HG03025 (cell line): ENCODE measurements at regions not wholly inside any gene's neighbourhood (a gene's known extent, or its start where the extent isn't known, plus 50 kb on each side); places are given as distances from the start of the nearest gene placed in this dataset.

Experiments
- ATAC-seq: cut with Tn5 transposase; IDR thresholded peaks from one replicate; pipeline ENCODE4 v1.9.1; 2021; ENCODE audit warnings: mild to moderate bottlenecking, moderate library complexity; ENCODE audit not compliant: unreplicated experiment, low FRiP score

DNA sequence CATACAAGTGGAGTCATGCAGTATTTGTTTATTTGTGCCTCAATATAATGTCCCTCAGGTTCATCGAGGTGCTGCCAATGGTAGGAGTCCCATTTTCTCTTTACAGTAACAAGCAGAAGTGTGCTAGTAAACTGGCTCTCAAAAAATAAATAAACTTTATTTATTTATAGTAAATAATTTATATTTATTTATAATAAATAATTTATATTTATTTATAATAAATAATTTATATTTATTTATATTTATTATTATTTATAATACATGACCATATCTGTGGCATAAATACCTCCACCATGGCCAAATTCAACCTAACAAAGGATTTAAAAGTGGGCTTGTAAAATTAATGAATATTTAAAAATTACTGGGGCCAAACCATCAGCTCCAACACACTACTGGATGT, 464.9 kb upstream of the NWD2 start:
- no peak for ATAC-seq

GRCh38 chr4:36785973-36786372, 458.6 kb upstream of the NWD2 start:
- no peak for ATAC-seq

- ATAC-seq: no peak
These were observed 458.0 kb upstream of the NWD2 start for GRCh38 chr4:36786519-36786918.

DNA sequence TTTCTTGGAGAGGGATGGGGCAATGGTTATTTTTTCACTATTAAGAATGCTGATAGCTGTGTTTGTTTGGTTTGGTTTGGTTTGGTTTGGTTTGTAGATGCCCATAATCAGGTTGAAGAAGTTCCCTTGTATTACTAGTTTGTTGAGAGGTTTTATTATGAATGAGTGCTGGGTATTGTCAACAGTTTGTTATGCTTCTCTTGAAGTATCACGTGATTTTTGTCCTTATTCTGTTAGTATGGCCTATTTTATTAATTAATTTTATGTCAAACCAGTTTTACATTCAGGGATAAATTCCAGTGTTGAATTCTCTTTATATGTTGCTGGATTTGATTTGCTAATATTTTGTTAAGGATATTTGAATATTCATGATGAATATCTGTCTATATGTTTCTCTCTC, 449.8 kb upstream of the NWD2 start:
- ATAC-seq: no peak

- no peak for ATAC-seq
These were observed 432.4 kb upstream of the NWD2 start for GRCh38 chr4:36812149-36812548.

DNA sequence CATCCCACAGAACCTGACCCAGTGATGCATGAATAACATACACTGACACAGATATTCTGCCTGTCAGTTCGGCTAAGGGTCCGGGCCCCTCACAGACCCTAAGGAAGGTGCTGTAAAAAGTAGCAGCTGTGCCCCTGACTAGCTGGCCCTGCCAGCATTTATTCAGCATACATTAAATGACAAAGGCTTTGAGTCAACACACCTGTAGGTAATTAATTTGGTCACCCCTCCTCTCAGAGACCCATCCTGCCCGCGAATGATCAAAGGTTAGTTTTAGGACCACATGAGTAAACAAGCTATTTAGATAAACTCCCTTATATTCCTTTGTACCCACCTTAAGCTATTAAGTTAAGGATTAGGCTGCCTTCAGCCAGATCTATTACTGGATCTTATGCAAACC, 429.0 kb upstream of the NWD2 start:
- no peak for ATAC-seq

DNA sequence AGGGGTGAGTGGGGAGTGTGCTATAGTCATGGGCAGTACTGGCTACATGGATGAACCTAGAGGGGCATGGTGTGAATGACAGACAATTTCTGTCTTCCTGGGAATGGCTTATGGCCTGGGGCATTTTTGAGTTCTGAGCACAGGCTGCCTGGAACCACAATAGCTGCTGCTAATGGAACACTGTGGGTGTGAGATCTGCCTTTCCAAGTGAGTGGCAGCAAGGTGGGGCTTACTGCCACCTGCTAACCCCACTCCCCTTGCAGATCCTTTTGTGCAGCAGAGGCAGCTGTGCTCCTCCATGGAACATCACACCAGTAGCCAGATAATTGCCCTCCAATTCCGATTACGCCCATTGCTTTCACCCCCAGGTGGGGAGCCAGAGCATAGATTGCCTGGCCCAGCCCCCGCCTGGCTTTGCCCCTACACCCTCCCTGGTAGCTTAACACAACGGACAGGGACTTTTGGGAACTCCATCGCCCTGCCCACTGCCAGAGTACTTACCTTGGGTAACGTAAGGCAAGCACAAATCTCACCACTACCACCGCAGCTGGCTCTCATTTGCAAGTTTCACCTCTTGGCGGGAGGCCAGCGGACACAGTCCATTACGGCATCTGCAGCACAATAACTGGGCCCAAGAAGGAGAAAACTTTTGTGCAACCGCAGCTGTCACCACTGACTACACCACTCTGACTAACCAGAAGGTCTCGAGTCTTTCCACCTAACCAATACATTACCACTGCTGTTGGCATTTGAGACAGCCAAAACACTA, 421.2 kb upstream of the NWD2 start:
- ATAC-seq: no peak

DNA sequence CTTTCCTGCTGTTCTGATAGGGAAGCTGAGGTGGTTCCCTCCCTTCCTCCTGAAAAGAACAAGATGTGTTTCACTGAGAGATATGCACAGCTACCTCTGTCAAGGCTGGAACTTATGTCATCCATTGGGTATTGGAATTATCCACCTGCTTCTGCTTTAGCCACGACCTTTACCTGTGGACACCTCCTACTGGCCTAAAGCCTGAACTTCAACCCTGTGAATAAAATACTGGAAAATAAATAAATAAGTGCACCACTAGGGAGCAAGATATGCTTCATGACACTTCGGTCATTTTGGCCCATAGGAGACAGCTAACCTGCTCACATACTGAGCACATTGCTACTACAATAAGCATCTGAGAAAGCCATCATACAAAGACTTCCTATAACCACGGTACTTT, 419.9 kb upstream of the NWD2 start:
- ATAC-seq: no peak

DNA sequence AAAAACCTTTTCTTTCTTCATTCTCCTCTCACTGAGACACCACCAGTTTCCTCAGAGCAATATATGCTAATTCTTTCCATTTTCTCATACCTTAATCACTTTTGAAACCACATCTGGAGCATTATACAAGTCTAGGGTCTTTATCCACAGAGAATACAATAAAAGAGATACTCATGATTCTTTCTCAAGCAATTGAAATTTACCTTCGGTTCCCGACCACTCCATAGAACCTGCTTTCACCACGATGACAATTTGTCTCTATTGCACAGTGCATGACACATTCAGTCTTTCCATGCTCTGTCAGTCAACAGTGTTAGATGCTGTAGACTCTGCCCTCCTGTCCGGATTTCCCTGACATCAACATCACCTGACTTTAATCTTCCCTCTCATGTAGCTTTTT, 409.3 kb upstream of the NWD2 start:
- ATAC-seq: no peak

DNA sequence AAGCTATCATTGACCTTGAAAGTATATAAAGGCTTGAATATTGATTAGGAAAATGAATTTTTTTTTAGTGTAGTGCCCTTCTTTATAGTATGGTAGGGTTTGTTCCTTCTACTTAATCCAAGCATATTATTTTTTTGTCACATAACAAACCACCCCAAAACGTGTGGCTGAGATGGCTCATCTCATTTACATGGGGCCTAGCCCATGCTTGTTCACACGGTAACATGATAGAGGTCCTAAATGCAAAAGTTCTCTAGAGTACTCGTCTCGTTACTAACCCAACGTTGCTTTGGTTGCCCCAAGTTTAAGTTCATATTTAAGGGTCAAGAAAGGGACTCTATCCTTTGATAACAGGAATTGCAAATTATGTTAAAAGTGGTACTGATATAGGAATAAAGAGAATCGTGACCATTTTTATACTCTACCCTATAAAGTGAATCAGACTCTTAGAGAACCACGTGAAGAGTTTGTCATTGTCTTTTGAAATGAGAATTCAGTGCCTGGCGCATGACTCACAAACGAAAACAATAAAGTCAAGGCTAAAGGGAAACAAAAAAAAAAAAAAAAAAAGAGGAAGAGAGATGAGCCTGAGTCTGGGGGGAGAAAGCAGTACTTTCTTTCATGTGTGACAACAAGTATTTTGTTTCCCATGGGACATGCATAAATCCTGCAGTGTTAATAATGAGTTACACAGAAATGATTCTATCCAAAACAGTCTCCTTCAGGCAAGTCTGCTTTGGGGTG, 402.8 kb upstream of the NWD2 start:
- ATAC-seq: peak; percentile 53

DNA sequence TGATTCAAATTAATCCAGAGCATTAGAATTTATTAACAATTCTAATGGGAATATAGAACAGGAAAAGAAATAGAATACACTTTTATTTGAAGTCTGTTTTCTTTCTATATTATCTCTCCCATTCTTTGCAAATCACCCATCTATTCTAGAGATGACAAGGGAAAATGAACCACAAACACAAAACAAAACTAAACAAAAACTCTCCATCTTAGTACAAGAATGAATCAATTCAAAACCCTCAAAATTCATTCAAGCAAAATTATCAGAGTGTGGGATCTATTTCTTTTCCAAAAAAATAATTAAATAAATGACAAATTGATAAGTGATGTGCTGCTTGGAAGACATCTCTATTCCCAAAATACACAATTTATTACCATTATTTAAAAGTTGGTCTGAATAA, 400.1 kb upstream of the NWD2 start:
- ATAC-seq: no peak

DNA sequence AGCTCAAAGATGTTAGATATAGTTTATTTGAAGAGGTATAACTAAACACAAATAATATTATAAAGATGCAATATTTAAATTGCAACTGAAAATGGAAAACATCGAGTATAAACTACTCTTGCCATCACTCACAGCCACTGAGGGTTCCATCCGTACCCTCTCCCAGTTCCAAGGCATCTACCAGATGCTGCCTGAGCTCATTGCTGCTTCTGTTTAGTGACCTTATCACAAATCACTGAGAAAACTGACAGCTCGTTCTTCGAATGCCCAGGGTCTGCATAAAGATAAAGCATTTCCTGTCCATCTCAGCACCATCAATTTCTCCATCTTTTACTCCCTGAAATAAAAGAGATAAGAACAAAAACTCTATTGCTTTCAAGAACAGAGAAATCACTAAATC, 391.7 kb upstream of the NWD2 start:
- ATAC-seq: no peak

DNA sequence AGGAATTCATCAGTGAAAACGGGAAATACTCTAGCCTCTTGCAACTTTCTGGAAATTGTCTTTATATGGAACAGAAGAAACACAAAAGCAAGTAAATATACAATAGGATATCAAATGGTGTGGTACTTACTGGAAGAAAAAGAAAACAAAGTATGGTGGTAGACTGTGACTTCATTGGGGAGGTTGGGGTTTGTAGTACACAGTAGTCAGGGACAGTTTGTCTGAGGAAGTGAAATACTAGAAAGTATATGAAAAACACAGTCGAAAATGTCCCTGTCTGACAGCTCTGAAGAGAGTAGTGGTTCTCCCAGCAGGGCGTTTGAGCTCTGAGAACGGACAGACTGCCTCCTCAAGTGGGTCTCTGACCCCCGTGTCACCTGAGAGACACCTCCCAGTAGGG, 390.0 kb upstream of the NWD2 start:
- peak; percentile 100 for ATAC-seq

DNA sequence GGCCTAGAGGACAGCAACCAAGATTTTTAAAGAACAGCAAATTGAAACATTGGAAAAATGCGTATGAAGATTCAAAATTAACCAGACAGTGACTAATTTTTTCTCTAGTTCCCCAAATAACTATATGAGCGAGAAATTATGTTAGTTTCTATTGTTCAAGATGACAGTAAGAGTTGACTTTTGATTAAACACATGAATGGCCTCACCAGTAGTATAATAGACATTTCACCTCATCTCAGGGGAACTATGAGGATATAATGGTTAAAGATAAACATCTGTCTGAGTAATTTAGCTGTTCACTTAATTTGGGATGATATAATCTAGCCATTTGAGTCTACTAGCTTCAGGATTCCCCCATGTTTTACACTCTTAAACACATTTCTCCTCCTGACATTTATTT, 380.9 kb upstream of the NWD2 start:
- no peak for ATAC-seq

GRCh38 chr4:36870121-36870520, 374.4 kb upstream of the NWD2 start:
- ATAC-seq: no peak

GRCh38 chr4:36872679-36873078, 371.9 kb upstream of the NWD2 start:
- ATAC-seq: no peak

DNA sequence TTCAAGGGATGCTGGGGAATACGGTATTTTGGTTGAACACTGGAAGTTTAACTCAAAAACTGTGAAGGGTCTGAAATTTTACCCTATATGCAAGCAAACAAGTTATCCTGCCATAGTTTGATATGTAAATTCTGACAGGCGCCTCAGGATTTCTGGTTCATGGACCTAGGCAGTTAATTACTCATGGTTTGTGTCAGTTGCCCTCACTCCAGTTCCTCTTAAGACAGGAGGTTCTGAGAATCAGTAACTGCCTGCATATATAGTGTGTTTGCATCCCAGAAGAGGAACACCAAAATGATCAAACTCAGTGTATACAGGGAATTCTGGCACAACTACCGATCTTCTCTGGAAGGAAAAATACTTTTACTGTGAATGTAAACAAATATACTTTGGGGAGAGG, 360.4 kb upstream of the NWD2 start:
- ATAC-seq: no peak

DNA sequence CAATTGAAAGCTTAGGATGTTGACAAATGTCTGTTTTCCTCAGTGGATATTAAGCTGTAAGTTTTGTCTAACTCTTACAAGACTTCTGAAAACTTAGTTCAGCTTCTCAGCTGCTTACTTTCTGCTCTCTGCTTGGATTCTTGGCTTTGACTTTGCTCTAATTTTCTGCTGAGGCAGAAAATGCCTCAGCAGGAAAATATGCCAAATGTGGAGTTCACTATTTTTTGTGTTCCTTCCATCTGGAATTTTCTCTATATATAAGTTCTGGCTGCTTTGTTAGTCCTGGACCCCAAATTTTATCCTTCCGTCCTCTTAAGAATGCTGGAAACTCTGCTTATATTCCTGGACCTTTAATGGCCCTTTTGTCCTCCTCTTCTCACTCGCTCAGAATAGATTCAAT, 352.6 kb upstream of the NWD2 start:
- no peak for ATAC-seq

- ATAC-seq: no peak
These were observed 344.0 kb upstream of the NWD2 start for GRCh38 chr4:36900446-36900987.

DNA sequence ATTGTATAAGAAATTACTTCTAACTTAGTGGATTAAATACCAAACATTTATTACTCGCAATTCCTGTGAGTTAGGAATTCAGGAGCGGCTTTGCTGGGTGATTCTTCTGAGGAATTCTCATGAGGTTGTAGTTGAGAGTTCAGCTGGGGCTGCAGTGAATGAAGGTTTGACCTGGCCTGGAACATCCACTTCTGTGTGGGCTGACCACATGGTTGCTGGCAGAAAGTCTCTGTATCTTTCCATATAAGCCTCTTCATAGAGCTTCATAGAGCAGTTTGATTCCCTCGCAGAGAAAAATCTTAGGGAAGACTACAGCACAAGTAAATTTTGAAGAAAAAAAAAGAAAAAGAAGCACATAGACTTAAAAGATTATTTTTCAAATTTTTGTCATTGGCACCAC, 339.7 kb upstream of the NWD2 start:
- ATAC-seq: no peak

- no peak for ATAC-seq
These were observed 330.4 kb upstream of the NWD2 start for GRCh38 chr4:36914106-36914505.

GRCh38 chr4:36915717-36916116, 328.8 kb upstream of the NWD2 start:
- no peak for ATAC-seq
